ENCODE measurements at regions not wholly inside any gene's neighbourhood (a gene's known extent, or its start where the extent isn't known, plus 50 kb on each side); places are given as distances from the start of the nearest gene placed in this dataset.
A peak's percentile ranks its signal among the peaks of the same experiment; 100 is the strongest.

DNA sequence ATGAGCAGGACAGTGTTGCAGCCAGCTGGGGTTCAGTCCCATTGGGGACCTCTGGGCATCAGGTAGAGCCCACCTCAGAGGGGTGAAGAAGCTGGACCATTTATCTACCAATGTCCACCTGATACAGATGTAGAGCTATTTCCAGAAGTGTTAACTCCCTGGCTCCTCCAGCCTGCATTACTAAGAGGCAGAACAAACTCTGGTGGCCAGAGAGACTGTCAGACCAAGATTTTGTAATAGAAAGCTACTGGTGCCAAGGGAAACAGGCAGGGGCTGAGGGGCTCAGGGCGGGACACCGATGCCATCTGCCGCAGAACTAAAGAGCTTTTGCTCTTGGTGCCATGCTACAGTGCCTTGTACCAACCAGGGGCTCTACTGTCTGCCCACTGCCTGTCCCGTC, 268.2 kb upstream of the HABP2 start (continued):
- TF ChIP-seq, protein P1, sequence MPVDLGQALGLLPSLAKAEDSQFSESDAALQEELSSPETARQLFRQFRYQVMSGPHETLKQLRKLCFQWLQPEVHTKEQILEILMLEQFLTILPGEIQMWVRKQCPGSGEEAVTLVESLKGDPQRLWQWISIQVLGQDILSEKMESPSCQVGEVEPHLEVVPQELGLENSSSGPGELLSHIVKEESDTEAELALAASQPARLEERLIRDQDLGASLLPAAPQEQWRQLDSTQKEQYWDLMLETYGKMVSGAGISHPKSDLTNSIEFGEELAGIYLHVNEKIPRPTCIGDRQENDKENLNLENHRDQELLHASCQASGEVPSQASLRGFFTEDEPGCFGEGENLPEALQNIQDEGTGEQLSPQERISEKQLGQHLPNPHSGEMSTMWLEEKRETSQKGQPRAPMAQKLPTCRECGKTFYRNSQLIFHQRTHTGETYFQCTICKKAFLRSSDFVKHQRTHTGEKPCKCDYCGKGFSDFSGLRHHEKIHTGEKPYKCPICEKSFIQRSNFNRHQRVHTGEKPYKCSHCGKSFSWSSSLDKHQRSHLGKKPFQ (tag by site-specific recombination; IDR thresholded peaks at IDR 0.05) = no peak
- no peak for TF ChIP-seq PRDM1 (tag by site-specific recombination; IDR thresholded peaks at IDR 0.05)

DNA sequence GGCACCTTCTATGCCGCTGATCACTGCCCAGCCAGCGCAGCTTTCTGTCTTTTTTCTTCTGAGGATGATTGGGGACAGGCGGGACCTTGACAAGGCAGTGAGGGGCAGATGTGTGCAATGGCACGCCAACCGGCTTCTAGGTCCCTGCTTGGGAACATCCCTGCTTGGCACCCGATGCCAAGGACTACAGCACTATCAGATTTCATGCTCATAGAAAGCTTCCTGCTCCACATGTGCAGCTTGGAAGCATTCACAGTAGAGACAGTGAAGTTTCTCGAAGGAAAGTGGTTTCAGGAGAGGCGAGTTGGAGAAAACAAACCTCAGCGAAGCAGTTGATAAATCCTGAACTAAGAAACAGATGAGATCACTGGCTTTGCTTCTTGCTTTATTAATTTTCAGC, 267.5 kb upstream of the HABP2 start:
- CTCF ChIA-PET = interaction anchor here (0.6 kb wide), 1 partner anchor 505 kb away, joined by 3 read pairs; no protein-coding TSS in a partner anchor
- POLR2A ChIA-PET = no interaction called here
- H3K36me3 ChIP-seq (ENCODE audit: control insufficient read depth in 2 of 2, insufficient read depth in 1 of 2, low read length in 2 of 2) = no peaks in the 10 kb centered on the region
- no peak for TF ChIP-seq ZFHX2 (tag by site-specific recombination; conservative IDR thresholded peaks at IDR 0.05)
- TF ChIP-seq ZNF670 (tag by site-specific recombination; IDR thresholded peaks at IDR 0.05; ENCODE audit: low read depth) = no peak
- H3K27ac ChIP-seq (ENCODE audit: extremely low read depth, low read depth, low read length) = no peak overlapping the region
- no peaks in the 10 kb centered on the region for H3K9me3 ChIP-seq (ENCODE audit: control insufficient read depth, insufficient read depth, low read depth, low read length)
- H3K4me3 ChIP-seq (ENCODE audit: low read depth, low read length) = no peak overlapping the region
- no peaks in the 10 kb centered on the region for H3K4me1 ChIP-seq (ENCODE audit: control insufficient read depth, insufficient read depth, low read length)

GRCh38 chr10:113287592-113287991, 265.3 kb upstream of the HABP2 start:
- TF ChIP-seq ZNF701 (tag by site-specific recombination; IDR thresholded peaks at IDR 0.05) (no peak), ZNF239 (tag by site-specific recombination; IDR thresholded peaks at IDR 0.05) (peak; percentile 96)
- POLR2A ChIA-PET = no interaction called here
- Histone ChIP-seq H3K27ac (ENCODE audit: extremely low read depth, low read depth, low read length) (no peak overlapping the region), H3K36me3 (ENCODE audit: control insufficient read depth in 2 of 2, insufficient read depth in 1 of 2, low read length in 2 of 2) (no peaks in the 10 kb centered on the region), H3K4me3 (ENCODE audit: low read depth, low read length) (no peak overlapping the region), H3K9me3 (ENCODE audit: control insufficient read depth, insufficient read depth, low read depth, low read length) (no peaks in the 10 kb centered on the region), H3K4me1 (ENCODE audit: control insufficient read depth, insufficient read depth, low read length) (no peaks in the 10 kb centered on the region)
- CTCF ChIA-PET = interaction anchor here (0.6 kb wide), 1 partner anchor 39 kb away, joined by 3 read pairs; no protein-coding TSS in a partner anchor

- Histone ChIP-seq H3K4me3 (ENCODE audit: low read depth, low read length) (no peak overlapping the region), H3K9me3 (ENCODE audit: control insufficient read depth, insufficient read depth, low read depth, low read length) (no peaks in the 10 kb centered on the region), H3K27ac (ENCODE audit: extremely low read depth, low read depth, low read length) (no peak overlapping the region), H3K36me3 (ENCODE audit: control insufficient read depth in 2 of 2, insufficient read depth in 1 of 2, low read length in 2 of 2) (no peaks in the 10 kb centered on the region), H3K4me1 (ENCODE audit: control insufficient read depth, insufficient read depth, low read length) (no peaks in the 10 kb centered on the region)
- ChIA-PET POLR2A (no interaction called here), CTCF (no interaction called here)
- no peak for TF ChIP-seq SCRT1 (tag by site-specific recombination; IDR thresholded peaks at IDR 0.05; ENCODE audit: borderline replicate concordance)
- TF ChIP-seq ZNF555 (tag by site-specific recombination; conservative IDR thresholded peaks at IDR 0.05) = no peak
- no peak for TF ChIP-seq ZNF239 (tag by site-specific recombination; IDR thresholded peaks at IDR 0.05)
- no peak for TF ChIP-seq ZNF473 (tag by site-specific recombination; IDR thresholded peaks at IDR 0.05)
- TF ChIP-seq ZNF768 (tag by site-specific recombination; IDR thresholded peaks at IDR 0.05) = no peak
- no peak for TF ChIP-seq ZBTB49 (tag by site-specific recombination; IDR thresholded peaks at IDR 0.05; ENCODE audit: low read depth)
- TF ChIP-seq ZBTB10 (tag by site-specific recombination; IDR thresholded peaks at IDR 0.05) = no peak
- no peak for TF ChIP-seq MZF1 (tag by site-specific recombination; IDR thresholded peaks at IDR 0.05; ENCODE audit: borderline replicate concordance)
- TF ChIP-seq ZNF202 (tag by site-specific recombination; IDR thresholded peaks at IDR 0.05; ENCODE audit: borderline replicate concordance) = no peak
- TF ChIP-seq ZNF2 (tag by site-specific recombination; IDR thresholded peaks at IDR 0.05) = no peak
- no peak for TF ChIP-seq ZNF169 (tag by site-specific recombination; IDR thresholded peaks at IDR 0.05)
- TF ChIP-seq ZNF530 (tag by site-specific recombination; IDR thresholded peaks at IDR 0.05; ENCODE audit: low read depth) = no peak
- no peak for TF ChIP-seq ZNF621 (tag by site-specific recombination; IDR thresholded peaks at IDR 0.05)
- TF ChIP-seq KLF9 (tag by site-specific recombination; IDR thresholded peaks at IDR 0.05; ENCODE audit: low read depth) = no peak
- no peak for TF ChIP-seq ZNF48 (tag by site-specific recombination; IDR thresholded peaks at IDR 0.05)
- TF ChIP-seq, protein P2, sequence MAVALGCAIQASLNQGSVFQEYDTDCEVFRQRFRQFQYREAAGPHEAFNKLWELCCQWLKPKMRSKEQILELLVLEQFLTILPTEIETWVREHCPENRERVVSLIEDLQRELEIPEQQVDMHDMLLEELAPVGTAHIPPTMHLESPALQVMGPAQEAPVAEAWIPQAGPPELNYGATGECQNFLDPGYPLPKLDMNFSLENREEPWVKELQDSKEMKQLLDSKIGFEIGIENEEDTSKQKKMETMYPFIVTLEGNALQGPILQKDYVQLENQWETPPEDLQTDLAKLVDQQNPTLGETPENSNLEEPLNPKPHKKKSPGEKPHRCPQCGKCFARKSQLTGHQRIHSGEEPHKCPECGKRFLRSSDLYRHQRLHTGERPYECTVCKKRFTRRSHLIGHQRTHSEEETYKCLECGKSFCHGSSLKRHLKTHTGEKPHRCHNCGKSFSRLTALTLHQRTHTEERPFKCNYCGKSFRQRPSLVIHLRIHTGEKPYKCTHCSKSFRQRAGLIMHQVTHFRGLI (tag by site-specific recombination; IDR thresholded peaks at IDR 0.05) = no peak
- TF ChIP-seq MEIS1 (CRISPR knock-in tag; IDR thresholded peaks at IDR 0.05; ENCODE audit: borderline replicate concordance) = no peak
- TF ChIP-seq TRIM28 (IDR thresholded peaks at IDR 0.05; ENCODE audit: borderline replicate concordance, low read length) = no peak
Observed at GRCh38 chr10:113290137-113290536, 262.7 kb upstream of the HABP2 start.

Measured in HEK293 (cell line).